ENCODE measurements at regions not wholly inside any gene's neighbourhood (a gene's known extent, or its start where the extent isn't known, plus 50 kb on each side); places are given as distances from the start of the nearest gene placed in this dataset.
"Not testable (repeated sequence)": the region's sequence is repeated elsewhere in the genome, so short reads cannot be mapped to it uniquely, and the experiment has no call there.

GRCh38 chr5:62757686-62758085 lies 179.1 kb downstream of the LRRC70 start:
- DNase-seq: not testable (repeated sequence)

- DNase-seq: not testable (repeated sequence)
Measured at GRCh38 chr5:62752998-62753367, 174.4 kb downstream of the LRRC70 start.

GRCh38 chr5:62752056-62752997 lies 173.7 kb downstream of the LRRC70 start:
- DNase-seq: not testable (repeated sequence)

GRCh38 chr5:62742207-62742606 lies 163.6 kb downstream of the LRRC70 start:
- DNase-seq: no peak

GRCh38 chr5:62741761-62742160 lies 163.1 kb downstream of the LRRC70 start:
- DNase-seq: no peak

GRCh38 chr5:62737766-62738165 lies 159.1 kb downstream of the LRRC70 start:
- DNase-seq: no peak

- no peak for DNase-seq
Measured at GRCh38 chr5:62732677-62733121, 154.1 kb downstream of the LRRC70 start.

- DNase-seq: no peak
Measured at GRCh38 chr5:62731022-62731421, 152.4 kb downstream of the LRRC70 start.

- no peak for DNase-seq
Measured at GRCh38 chr5:62729675-62730074, 151.1 kb downstream of the LRRC70 start.

- no peak for DNase-seq
Measured at GRCh38 chr5:62727861-62728260, 149.2 kb downstream of the LRRC70 start.

GRCh38 chr5:62727184-62727583 lies 148.6 kb downstream of the LRRC70 start:
- DNase-seq: no peak

GRCh38 chr5:62722360-62722759 lies 143.7 kb downstream of the LRRC70 start:
- DNase-seq: no peak

- DNase-seq: no peak
Measured at GRCh38 chr5:62720031-62720441, 141.4 kb downstream of the LRRC70 start.

- DNase-seq: no peak
Measured at GRCh38 chr5:62719061-62719720, 140.6 kb downstream of the LRRC70 start.

- DNase-seq: no peak
Measured at GRCh38 chr5:62718324-62718723, 139.7 kb downstream of the LRRC70 start.

GRCh38 chr5:62717301-62717933 lies 138.8 kb downstream of the LRRC70 start:
- DNase-seq: no peak

GRCh38 chr5:62714296-62714695 lies 135.7 kb downstream of the LRRC70 start:
- no peak for DNase-seq

GRCh38 chr5:62708481-62709325 lies 130.1 kb downstream of the LRRC70 start:
- no peak for DNase-seq

- no peak for DNase-seq
Measured at GRCh38 chr5:62707563-62707962, 128.9 kb downstream of the LRRC70 start.

- DNase-seq: no peak
Measured at GRCh38 chr5:62707131-62707530, 128.5 kb downstream of the LRRC70 start.

GRCh38 chr5:62705022-62705421 lies 126.4 kb downstream of the LRRC70 start:
- DNase-seq: no peak

GRCh38 chr5:62702126-62702525 lies 123.5 kb downstream of the LRRC70 start:
- no peak for DNase-seq

GRCh38 chr5:62701036-62701435 lies 122.4 kb downstream of the LRRC70 start:
- DNase-seq: no peak

Data from activated CD8-positive, alpha-beta memory T cell treated with anti-CD3 and anti-CD28 coated beads, Interleukin-2, amount 50 U/mL, for 48 hours (primary cell).